ENCODE measurements at regions not wholly inside any gene's neighbourhood (a gene's known extent, or its start where the extent isn't known, plus 50 kb on each side); places are given as distances from the start of the nearest gene placed in this dataset.

DNA sequence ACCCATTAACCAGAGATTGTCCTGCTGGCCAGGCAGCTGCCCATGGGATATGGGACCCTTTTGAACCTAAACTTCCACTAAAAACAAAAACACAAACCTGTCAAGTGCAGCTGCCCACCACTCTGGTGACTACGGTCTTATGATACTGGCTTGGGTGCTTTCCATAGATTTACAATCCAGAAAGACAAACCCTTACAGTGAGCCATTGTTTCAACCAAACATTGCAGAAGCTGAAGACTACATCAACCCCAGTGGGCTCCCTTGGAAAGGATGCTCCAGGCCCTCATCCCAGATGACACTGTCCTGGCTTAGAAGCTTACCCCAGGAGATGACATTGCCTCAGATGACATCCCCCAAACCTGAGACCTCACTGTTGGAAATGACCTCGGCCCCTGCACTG lies 56.9 kb upstream of the WNT11 start:
- TF ChIP-seq, protein P1, sequence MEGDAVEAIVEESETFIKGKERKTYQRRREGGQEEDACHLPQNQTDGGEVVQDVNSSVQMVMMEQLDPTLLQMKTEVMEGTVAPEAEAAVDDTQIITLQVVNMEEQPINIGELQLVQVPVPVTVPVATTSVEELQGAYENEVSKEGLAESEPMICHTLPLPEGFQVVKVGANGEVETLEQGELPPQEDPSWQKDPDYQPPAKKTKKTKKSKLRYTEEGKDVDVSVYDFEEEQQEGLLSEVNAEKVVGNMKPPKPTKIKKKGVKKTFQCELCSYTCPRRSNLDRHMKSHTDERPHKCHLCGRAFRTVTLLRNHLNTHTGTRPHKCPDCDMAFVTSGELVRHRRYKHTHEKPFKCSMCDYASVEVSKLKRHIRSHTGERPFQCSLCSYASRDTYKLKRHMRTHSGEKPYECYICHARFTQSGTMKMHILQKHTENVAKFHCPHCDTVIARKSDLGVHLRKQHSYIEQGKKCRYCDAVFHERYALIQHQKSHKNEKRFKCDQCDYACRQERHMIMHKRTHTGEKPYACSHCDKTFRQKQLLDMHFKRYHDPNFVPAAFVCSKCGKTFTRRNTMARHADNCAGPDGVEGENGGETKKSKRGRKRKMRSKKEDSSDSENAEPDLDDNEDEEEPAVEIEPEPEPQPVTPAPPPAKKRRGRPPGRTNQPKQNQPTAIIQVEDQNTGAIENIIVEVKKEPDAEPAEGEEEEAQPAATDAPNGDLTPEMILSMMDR (conservative IDR thresholded peaks at IDR 0.05; ENCODE audit: control insufficient read depth, insufficient read depth, low read depth, low read length) = no peak
- H3K4me3 ChIP-seq (ENCODE audit: control insufficient read depth, low read depth, low read length) = no peak overlapping the region
- no peak for DNase-seq (ENCODE audit: low read depth)

DNA sequence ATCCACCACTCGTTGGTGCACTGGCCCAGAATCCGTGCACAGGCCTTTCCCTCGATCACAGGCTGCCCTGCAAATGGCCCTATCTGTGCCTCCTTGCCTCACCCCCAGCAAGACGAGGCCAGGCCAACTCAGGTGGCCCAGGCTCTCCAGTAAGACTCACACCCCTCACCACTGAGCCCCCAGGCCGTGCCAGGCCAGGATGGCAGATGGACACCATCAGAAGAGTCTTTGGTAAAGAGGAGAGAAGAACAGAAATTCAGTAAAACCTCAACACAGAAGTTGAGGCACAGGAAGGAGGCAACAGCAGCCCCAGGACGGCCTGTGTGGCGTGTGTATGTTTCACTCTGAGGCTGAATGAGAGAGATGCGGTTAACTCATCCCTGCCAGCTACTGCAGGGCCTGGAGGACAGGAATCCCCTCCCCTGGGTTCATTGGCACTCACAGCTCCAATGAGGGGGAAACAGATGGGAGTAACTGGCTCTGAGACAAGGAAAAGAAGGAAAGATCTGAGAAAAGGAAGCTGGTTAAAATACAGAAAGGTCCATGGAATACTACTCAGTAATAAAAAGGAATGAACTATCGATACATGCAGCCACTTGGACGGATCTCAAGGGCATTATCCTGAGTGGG lies 54.1 kb upstream of the WNT11 start:
- H3K4me3 ChIP-seq (ENCODE audit: control insufficient read depth, low read depth, low read length) = no peak overlapping the region
- no peak for DNase-seq (ENCODE audit: low read depth)
- TF ChIP-seq, protein P1 (conservative IDR thresholded peaks at IDR 0.05; ENCODE audit: control insufficient read depth, insufficient read depth, low read depth, low read length) = no peak

DNA sequence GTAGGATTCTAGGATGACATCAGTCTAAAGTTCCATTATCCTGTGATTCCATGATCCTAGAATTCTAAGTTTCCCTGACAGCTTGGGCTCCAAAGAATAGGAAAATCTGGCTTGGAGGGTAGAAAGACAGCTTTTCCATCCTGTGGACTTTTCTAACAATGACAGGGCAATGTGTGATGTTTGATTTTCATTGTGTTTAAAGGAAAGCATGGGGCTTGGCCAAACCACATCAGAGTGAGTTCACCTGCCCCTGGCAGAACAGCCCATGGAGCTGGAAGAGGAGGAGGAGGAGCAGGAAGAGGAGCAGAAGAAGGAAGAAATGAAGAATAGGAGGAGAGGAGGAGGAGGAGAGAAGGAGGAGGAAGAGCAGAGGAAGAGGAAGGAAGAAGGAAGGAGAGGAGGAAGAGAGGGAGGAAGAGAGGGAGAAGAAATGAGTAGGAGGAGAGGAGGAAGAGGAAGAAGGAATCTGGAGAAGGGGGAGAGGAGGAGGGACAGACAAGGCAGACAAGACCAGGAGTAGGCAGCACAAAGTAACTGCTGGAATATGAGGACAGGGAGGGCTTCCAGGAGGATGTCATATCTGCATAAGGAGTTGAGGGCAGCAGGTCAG lies 53.1 kb upstream of the WNT11 start:
- TF ChIP-seq, protein P1 (conservative IDR thresholded peaks at IDR 0.05; ENCODE audit: control insufficient read depth, insufficient read depth, low read depth, low read length) = no peak
- H3K4me3 ChIP-seq (ENCODE audit: control insufficient read depth, low read depth, low read length) = no peak overlapping the region
- no peak for DNase-seq (ENCODE audit: low read depth)

DNA sequence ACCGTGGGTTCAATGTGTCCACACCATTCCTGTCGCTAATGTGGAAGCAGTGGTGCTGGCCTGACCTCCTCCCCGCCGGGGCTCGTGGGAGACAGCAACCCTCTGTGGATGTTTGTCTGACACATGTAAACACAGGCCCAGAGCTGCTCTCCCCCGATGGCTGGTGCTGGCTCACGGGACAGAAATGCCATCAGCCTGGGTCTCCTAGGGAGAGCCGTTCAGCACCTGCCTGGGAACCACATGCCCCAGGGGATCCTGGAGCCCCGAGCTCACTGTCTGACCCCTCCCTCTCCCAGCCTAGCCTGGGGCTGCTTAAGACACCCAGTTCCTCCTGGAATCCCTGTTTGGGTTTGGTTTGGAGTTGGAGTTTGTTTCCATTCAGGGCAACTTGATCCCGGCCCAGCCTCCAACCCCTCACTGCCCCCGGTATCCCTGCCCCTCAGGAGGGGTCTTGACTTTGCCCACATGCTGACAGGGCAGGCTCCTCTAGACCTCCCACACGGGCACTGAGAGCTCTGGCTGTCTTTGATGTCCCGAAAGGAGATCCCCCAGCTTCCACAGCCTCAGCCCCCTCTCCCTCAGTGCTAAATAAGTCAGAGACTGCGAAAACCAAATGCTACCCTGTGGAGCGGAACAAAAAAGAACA lies 50.9 kb upstream of the WNT11 start:
- no peak overlapping the region for H3K4me3 ChIP-seq (ENCODE audit: control insufficient read depth, low read depth, low read length)
- DNase-seq (ENCODE audit: low read depth) = no peak
- TF ChIP-seq, protein P1 (conservative IDR thresholded peaks at IDR 0.05; ENCODE audit: control insufficient read depth, insufficient read depth, low read depth, low read length) = no peak

- no peak overlapping the region for H3K4me3 ChIP-seq (ENCODE audit: control insufficient read depth, low read depth, low read length)
- no peak for DNase-seq (ENCODE audit: low read depth)
- TF ChIP-seq, protein P1 (conservative IDR thresholded peaks at IDR 0.05; ENCODE audit: control insufficient read depth, insufficient read depth, low read depth, low read length) = no peak
Observed at GRCh38 chr11:76256448-76256847, 50.1 kb upstream of the WNT11 start.

Data from fibroblast of mammary gland (primary cell).